ENCODE measurements at regions not wholly inside any gene's neighbourhood (a gene's known extent, or its start where the extent isn't known, plus 50 kb on each side); places are given as distances from the start of the nearest gene placed in this dataset.
A peak's percentile ranks its signal among the peaks of the same experiment; 100 is the strongest.
"Not testable (repeated sequence)": the region's sequence is repeated elsewhere in the genome, so short reads cannot be mapped to it uniquely, and the experiment has no call there.

- DNase-seq (ENCODE audit: low spot score in 2 of 2): peak; percentile 27 to 72
- 13 to 39% methylated on average over 9 of the region's 9 CpGs for WGBS, 2 donors
- H3K4me3 ChIP-seq (ENCODE audit: low read depth, poor library complexity, severe bottlenecking): no peak overlapping the region
- intact Hi-C loops (cut with DNase I; ENCODE audit: low total_unique reads): no loop called here
- no peak for TF ChIP-seq POLR2A (IDR thresholded peaks at IDR 0.05)
- TF ChIP-seq, protein P1, sequence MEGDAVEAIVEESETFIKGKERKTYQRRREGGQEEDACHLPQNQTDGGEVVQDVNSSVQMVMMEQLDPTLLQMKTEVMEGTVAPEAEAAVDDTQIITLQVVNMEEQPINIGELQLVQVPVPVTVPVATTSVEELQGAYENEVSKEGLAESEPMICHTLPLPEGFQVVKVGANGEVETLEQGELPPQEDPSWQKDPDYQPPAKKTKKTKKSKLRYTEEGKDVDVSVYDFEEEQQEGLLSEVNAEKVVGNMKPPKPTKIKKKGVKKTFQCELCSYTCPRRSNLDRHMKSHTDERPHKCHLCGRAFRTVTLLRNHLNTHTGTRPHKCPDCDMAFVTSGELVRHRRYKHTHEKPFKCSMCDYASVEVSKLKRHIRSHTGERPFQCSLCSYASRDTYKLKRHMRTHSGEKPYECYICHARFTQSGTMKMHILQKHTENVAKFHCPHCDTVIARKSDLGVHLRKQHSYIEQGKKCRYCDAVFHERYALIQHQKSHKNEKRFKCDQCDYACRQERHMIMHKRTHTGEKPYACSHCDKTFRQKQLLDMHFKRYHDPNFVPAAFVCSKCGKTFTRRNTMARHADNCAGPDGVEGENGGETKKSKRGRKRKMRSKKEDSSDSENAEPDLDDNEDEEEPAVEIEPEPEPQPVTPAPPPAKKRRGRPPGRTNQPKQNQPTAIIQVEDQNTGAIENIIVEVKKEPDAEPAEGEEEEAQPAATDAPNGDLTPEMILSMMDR (IDR thresholded peaks at IDR 0.05): no peak
These were observed 57.1 kb upstream of the ATXN3L start for GRCh38 chrX:13376857-13377549.

- WGBS, 2 donors: 89 to 95% methylated on average over 8 of the region's 8 CpGs
- intact Hi-C loops (cut with DNase I; ENCODE audit: low total_unique reads); H3K4me3 ChIP-seq (ENCODE audit: low read depth, poor library complexity, severe bottlenecking): not testable (repeated sequence)
- DNase-seq (ENCODE audit: low spot score in 2 of 2): peak in 1 of 2 donors; percentile 54
These were observed 55.7 kb upstream of the ATXN3L start for GRCh38 chrX:13375596-13375995.

- intact Hi-C loops (cut with DNase I; ENCODE audit: low total_unique reads): no loop called here
- 36 to 48% methylated on average over 2 of the region's 2 CpGs for WGBS, 2 donors
- no peak for DNase-seq (ENCODE audit: low spot score in 2 of 2)
- no peak for TF ChIP-seq POLR2A (IDR thresholded peaks at IDR 0.05)
- TF ChIP-seq, protein P1 (IDR thresholded peaks at IDR 0.05): no peak
- no peak overlapping the region for H3K4me3 ChIP-seq (ENCODE audit: low read depth, poor library complexity, severe bottlenecking)
These were observed 54.5 kb upstream of the ATXN3L start for GRCh38 chrX:13374364-13374763.

DNA sequence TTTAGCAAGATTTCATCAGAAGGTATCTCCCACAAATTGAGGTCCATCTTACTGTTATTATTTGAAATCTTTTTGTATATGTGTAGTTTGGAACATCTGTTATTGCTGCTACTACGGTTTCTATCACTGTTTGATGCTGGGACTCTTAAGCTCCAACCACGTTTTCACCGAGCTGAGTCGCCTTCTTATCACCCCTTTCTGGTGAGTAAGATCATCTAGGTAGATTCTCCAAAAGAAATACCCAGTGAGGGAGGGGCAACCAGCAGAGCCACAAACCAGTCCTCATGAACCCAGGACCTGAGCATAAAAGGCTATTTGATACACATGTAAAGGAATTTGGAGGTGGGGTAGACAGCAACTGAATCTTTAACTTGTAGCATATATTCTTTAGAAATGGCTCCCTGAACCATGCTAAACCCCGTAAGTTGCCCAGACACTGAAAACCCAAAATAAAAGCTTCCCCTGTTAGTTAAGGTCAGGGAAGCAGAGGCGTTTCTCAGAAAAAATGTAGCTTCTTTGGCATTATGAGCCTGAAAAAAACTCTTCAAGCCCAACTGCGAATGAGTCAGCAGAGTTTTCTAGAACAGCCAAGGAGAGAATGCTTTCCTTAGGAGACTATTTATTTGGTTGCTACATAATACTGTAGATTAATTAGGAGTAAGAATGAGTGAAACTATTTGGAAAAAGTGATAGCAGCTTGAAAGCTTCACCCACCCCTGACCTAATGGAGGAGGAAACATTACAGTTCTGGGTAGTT, 53.8 kb upstream of the ATXN3L start:
- no peak overlapping the region for H3K4me3 ChIP-seq (ENCODE audit: low read depth, poor library complexity, severe bottlenecking)
- intact Hi-C loops (cut with DNase I; ENCODE audit: low total_unique reads): no loop called here
- TF ChIP-seq, protein P1 (IDR thresholded peaks at IDR 0.05): no peak
- TF ChIP-seq POLR2A (IDR thresholded peaks at IDR 0.05): no peak
- peak in 1 of 2 donors; percentile 15 for DNase-seq (ENCODE audit: low spot score in 2 of 2)
- WGBS, 2 donors: 34 to 56% methylated on average over 7 of the region's 7 CpGs

DNA sequence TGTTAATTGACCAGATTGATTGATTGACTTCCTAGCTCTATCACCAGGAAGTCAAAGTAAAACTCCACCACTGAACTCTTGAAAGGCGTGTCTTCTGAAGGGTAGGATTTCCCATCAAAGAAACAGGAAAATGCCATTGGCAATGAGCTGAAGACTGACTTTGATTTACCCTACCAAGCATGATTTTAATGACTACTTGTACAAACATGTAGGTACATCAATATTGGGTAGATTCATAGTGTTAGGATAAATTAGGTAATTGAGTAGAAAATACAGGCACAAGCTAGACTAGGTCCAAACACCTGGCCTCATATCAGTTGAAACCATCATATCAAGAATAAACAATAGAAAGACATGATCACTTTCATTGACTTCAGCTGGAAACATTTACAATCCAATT, 53.2 kb upstream of the ATXN3L start:
- TF ChIP-seq POLR2A (IDR thresholded peaks at IDR 0.05): no peak
- TF ChIP-seq, protein P1 (IDR thresholded peaks at IDR 0.05): no peak
- WGBS, 2 donors: 47 to 55% methylated on average over 1 of the region's 1 CpG
- intact Hi-C loops (cut with DNase I; ENCODE audit: low total_unique reads): no loop called here
- H3K4me3 ChIP-seq (ENCODE audit: low read depth, poor library complexity, severe bottlenecking): no peak overlapping the region
- no peak for DNase-seq (ENCODE audit: low spot score in 2 of 2)

- intact Hi-C loops (cut with DNase I; ENCODE audit: low total_unique reads): no loop called here
- H3K4me3 ChIP-seq (ENCODE audit: low read depth, poor library complexity, severe bottlenecking): no peak overlapping the region
- 38 to 75% methylated on average over 2 of the region's 2 CpGs for WGBS, 2 donors
- no peak for DNase-seq (ENCODE audit: low spot score in 2 of 2)
- TF ChIP-seq, protein P1 (IDR thresholded peaks at IDR 0.05): no peak
- no peak for TF ChIP-seq POLR2A (IDR thresholded peaks at IDR 0.05)
These were observed 52.5 kb upstream of the ATXN3L start for GRCh38 chrX:13372203-13372980.

Measured in lower leg skin (tissue), 4 donors.